ENCODE measurements at regions not wholly inside any gene's neighbourhood (a gene's known extent, or its start where the extent isn't known, plus 50 kb on each side); places are given as distances from the start of the nearest gene placed in this dataset.

- no peak overlapping the region for H3K4me2 ChIP-seq (ENCODE audit: insufficient read depth, insufficient read length, low read length)
- no peak overlapping the region for H3K14ac ChIP-seq (ENCODE audit: insufficient read depth, low read length)
- H2BK120ac ChIP-seq (ENCODE audit: low read depth, low read length, poor library complexity, severe bottlenecking) = no peak overlapping the region
- H3K4ac ChIP-seq (ENCODE audit: low read depth, low read length) = no peak overlapping the region
- no peak for DNase-seq
- no peaks in the 10 kb centered on the region for H3K27me3 ChIP-seq (ENCODE audit: insufficient read depth, low read length)
- H3K79me2 ChIP-seq (ENCODE audit: insufficient read depth, low read length) = no peaks in the 10 kb centered on the region
- no peak overlapping the region for H2BK12ac ChIP-seq (ENCODE audit: insufficient read length, low read depth, low read length)
- H3K56ac ChIP-seq (ENCODE audit: insufficient read length, low read depth, low read length) = no peak overlapping the region
- H3K23me2 ChIP-seq (ENCODE audit: insufficient read length, low read depth, low read length, poor library complexity, severe bottlenecking) = no peaks in the 10 kb centered on the region
- H2AK5ac ChIP-seq (ENCODE audit: insufficient read length, low read length) = no peak overlapping the region
- H4K91ac ChIP-seq (ENCODE audit: insufficient read length, low read depth, low read length) = no peak overlapping the region
- no peak overlapping the region for H4K5ac ChIP-seq (ENCODE audit: insufficient read length, low read depth, low read length)
- TF ChIP-seq CTCF (conservative IDR thresholded peaks at IDR 0.05) = no peak
- H3K36me3 Mint-ChIP-seq (ENCODE audit: insufficient read depth in 1 of 3, low read depth in 3 of 3) = peaks cover 0 to 1% (median 0%) of the 10 kb centered on the region in 3 experiments; a peak in 1 of 7 replicates
- no peak overlapping the region for H2AFZ ChIP-seq (ENCODE audit: low read length)
- H3K27ac ChIP-seq (ENCODE audit: insufficient read length, low read depth, low read length) = no peak overlapping the region
- no peak overlapping the region for H3T11ph ChIP-seq (ENCODE audit: low read length)
- H3K9me3 Mint-ChIP-seq = no peaks in the 10 kb centered on the region
- no peaks in the 10 kb centered on the region; the same call in 1 of the 2 replicates for H3K4me1 ChIP-seq (ENCODE audit: insufficient read depth, low read length)
- no peak overlapping the region for H3K9ac ChIP-seq (ENCODE audit: extremely low read depth, insufficient read length, low read length)
- no peak overlapping the region for H2BK15ac ChIP-seq (ENCODE audit: low read depth, low read length)
- peaks cover 20 to 37% of the 10 kb centered on the region in 2 experiments for H3K4me1 Mint-ChIP-seq
- no peaks in the 10 kb centered on the region for H4K20me1 ChIP-seq (ENCODE audit: control insufficient read depth, insufficient read depth, insufficient read length)
- no peak overlapping the region for H2BK5ac ChIP-seq (ENCODE audit: insufficient read length, low read length)
- no CpG with 5 or more reads among the region's 14 CpGs for WGBS (ENCODE audit: extremely low coverage, insufficient read length, low lambda C conversion rate)
- H3K79me1 ChIP-seq (ENCODE audit: insufficient read depth, low read depth, low read length, poor library complexity, severe bottlenecking) = no peaks in the 10 kb centered on the region
- H3K27me3 Mint-ChIP-seq (ENCODE audit: low read depth) = peaks cover 11% of the 10 kb centered on the region
- no peak overlapping the region for H4K8ac ChIP-seq (replicated peaks; ENCODE audit: insufficient read length, low read depth, low read length)
- H3K18ac ChIP-seq (ENCODE audit: insufficient read length, low read depth, low read length) = no peak overlapping the region
- no peak overlapping the region for H3K4me3 Mint-ChIP-seq
- H3K9me3 ChIP-seq (ENCODE audit: control insufficient read depth, low read depth, low read length) = no peaks in the 10 kb centered on the region
- H3K27ac Mint-ChIP-seq = peak overlapping the region in 1 of 3 experiments; percentile 38; a peak in 1 of 7 replicates
- no peak overlapping the region for H3K23ac ChIP-seq (ENCODE audit: insufficient read length, low read depth, low read length)
- H2BK20ac ChIP-seq (ENCODE audit: low read depth, low read length, poor library complexity, severe bottlenecking) = no peak overlapping the region
These were observed 50.4 kb upstream of the SEPTIN5 start for GRCh38 chr22:19663821-19664355.

Data from H9 (cell line).